GM23248 (cell line): ENCODE measurements at regions not wholly inside any gene's neighbourhood (a gene's known extent, or its start where the extent isn't known, plus 50 kb on each side); places are given as distances from the start of the nearest gene placed in this dataset.

Source experiments
- EZH2 ChIP-seq: fragments of 200-600 bp; sonication (generic); IDR thresholded peaks from 2 replicates; pipeline ENCODE4 v1.6.1; 2018; ENCODE audit warnings: antibody characterized with exemption, mild to moderate bottlenecking; ENCODE audit not compliant: insufficient read depth, poor library complexity, severe bottlenecking
- EZH2phosphoT487 ChIP-seq: fragments of 200-600 bp; sonication (generic); IDR thresholded peaks from 2 replicates; pipeline ENCODE4 v1.6.1; 2018; ENCODE audit warnings: antibody characterized with exemption, moderate library complexity, mild to moderate bottlenecking, low read depth; ENCODE audit not compliant: insufficient read depth

- TF ChIP-seq EZH2 = no peak
- no peak for TF ChIP-seq EZH2phosphoT487
Measured at GRCh38 chr2:239673641-239674040, 272.8 kb upstream of the HDAC4 start.
